CD4-positive, alpha-beta T cell (primary cell): ENCODE measurements at regions not wholly inside any gene's neighbourhood (a gene's known extent, or its start where the extent isn't known, plus 50 kb on each side); places are given as distances from the start of the nearest gene placed in this dataset.

ENCODE experiments used
- ATAC-seq: fragments of 200-7000 bp; cut with Tn5 transposase; one replicate; pipeline ENCODE4 v1.10.0; 2022; ENCODE audit warnings: mild to moderate bottlenecking; ENCODE audit not compliant: poor library complexity
- CTCF ChIA-PET: fragments of 350-600 bp; sonication (Branson Sonifier 250); formaldehyde crosslinking; loops from one replicate; lab custom pipeline; 2021; ENCODE audit warnings: antibody characterized with exemption, inconsistent platforms; lab: Charles Lee
- POLR2A ChIA-PET: fragments of 350-600 bp; sonication (Branson Sonifier 250); formaldehyde crosslinking; loops from one replicate; lab custom pipeline; 2021; ENCODE audit warnings: antibody characterized with exemption, inconsistent platforms; lab: Charles Lee
- DNase-seq, 14 experiments: peaks; one replicate each; pipeline ENCODE4 v3.0.0-alpha.2; 2013 to 2020; ENCODE audit warnings: mixed read lengths in 2 of 14
- H3K27ac ChIP-seq, 2 donors: one replicate each; pipeline versions ENCODE4 v1.5.1 to v1.7.0; 2013; ENCODE audit warnings: low read length in 2 of 2, low read depth in 1 of 2, mild to moderate bottlenecking in 1 of 2
- H3K27me3 ChIP-seq, 2 experiments: 1 replicate in 1 of 2; 2 replicates in 1 of 2; pipeline versions ENCODE4 v1.6.1 to v1.7.0; 2013; ENCODE audit warnings: low read length in 2 of 2, control low read depth in 1 of 2, mild to moderate bottlenecking in 1 of 2, moderate library complexity in 1 of 2; ENCODE audit not compliant: insufficient read depth in 2 of 2, control insufficient read depth in 1 of 2
- H3K36me3 ChIP-seq: one replicate; pipeline ENCODE4 v1.6.1; 2013; ENCODE audit warnings: low read length, control low read depth; ENCODE audit not compliant: insufficient read depth
- H3K4me1 ChIP-seq: one replicate; pipeline ENCODE4 v1.6.1; 2013; ENCODE audit warnings: low read length, control low read depth; ENCODE audit not compliant: insufficient read depth
- H3K4me3 ChIP-seq: one replicate; pipeline ENCODE4 v1.5.1; 2013; ENCODE audit warnings: mild to moderate bottlenecking, low read length, moderate library complexity
- H3K9me3 ChIP-seq, 2 experiments: 1 replicate in 1 of 2; 2 replicates in 1 of 2; pipeline versions ENCODE4 v1.6.1 to v1.7.0; 2013; ENCODE audit warnings: low read length in 2 of 2, mild to moderate bottlenecking in 2 of 2, control low read depth in 1 of 2, moderate library complexity in 1 of 2; ENCODE audit not compliant: control insufficient read depth in 1 of 2, insufficient read depth in 1 of 2
- H3K27ac Mint-ChIP-seq: one replicate; pipeline ENCODE4 v1.8.0; 2020; ENCODE audit warnings: mixed read lengths
- H3K27me3 Mint-ChIP-seq: one replicate; pipeline ENCODE4 v1.8.0; 2021; ENCODE audit warnings: mixed read lengths
- H3K36me3 Mint-ChIP-seq: one replicate; pipeline ENCODE4 v1.8.0; 2021; ENCODE audit warnings: low read depth, mixed read lengths
- H3K4me1 Mint-ChIP-seq: one replicate; pipeline ENCODE4 v1.8.0; 2021; ENCODE audit warnings: low read depth, mixed read lengths
- H3K4me3 Mint-ChIP-seq: one replicate; pipeline ENCODE4 v1.8.0; 2020; ENCODE audit warnings: mild to moderate bottlenecking, mixed read lengths
- H3K9me3 Mint-ChIP-seq: one replicate; pipeline ENCODE4 v1.8.0; 2020; ENCODE audit warnings: mixed read lengths
- intact Hi-C, 2 experiments: fragments of 100-400 bp; cut with DNase I in 1 of 2; cut with micrococcal nuclease in 1 of 2; formaldehyde crosslinking; loops; one replicate each; pipeline versions ENCODE4 v1.15.1 to v1.9.0; 2023 to 2025; cut with DNase I, micrococcal nuclease
- TF ChIP-seq, protein P1 (sequence below): fragments of 200-600 bp; IDR thresholded peaks from one replicate; pipeline ENCODE4 v1.8.0; 2022; ENCODE audit warnings: antibody characterized with exemption, mild to moderate bottlenecking

- no peaks in the 10 kb centered on the region for H3K36me3 ChIP-seq
- TF ChIP-seq, protein P1, sequence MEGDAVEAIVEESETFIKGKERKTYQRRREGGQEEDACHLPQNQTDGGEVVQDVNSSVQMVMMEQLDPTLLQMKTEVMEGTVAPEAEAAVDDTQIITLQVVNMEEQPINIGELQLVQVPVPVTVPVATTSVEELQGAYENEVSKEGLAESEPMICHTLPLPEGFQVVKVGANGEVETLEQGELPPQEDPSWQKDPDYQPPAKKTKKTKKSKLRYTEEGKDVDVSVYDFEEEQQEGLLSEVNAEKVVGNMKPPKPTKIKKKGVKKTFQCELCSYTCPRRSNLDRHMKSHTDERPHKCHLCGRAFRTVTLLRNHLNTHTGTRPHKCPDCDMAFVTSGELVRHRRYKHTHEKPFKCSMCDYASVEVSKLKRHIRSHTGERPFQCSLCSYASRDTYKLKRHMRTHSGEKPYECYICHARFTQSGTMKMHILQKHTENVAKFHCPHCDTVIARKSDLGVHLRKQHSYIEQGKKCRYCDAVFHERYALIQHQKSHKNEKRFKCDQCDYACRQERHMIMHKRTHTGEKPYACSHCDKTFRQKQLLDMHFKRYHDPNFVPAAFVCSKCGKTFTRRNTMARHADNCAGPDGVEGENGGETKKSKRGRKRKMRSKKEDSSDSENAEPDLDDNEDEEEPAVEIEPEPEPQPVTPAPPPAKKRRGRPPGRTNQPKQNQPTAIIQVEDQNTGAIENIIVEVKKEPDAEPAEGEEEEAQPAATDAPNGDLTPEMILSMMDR, result no peak
- peaks cover 2 to 4% of the 10 kb centered on the region in 2 experiments for H3K27me3 ChIP-seq
- ChIA-PET CTCF (no interaction called here), POLR2A (no interaction called here)
- DNase-seq (no peak), ATAC-seq (no peak)
- H3K4me1 Mint-ChIP-seq, result no peaks in the 10 kb centered on the region
- no peak overlapping the region for H3K27ac Mint-ChIP-seq
- H3K4me1 ChIP-seq, result no peaks in the 10 kb centered on the region
- peaks cover 22% of the 10 kb centered on the region for H3K27me3 Mint-ChIP-seq
- no peaks in the 10 kb centered on the region for H3K9me3 ChIP-seq
- H3K9me3 Mint-ChIP-seq, result no peaks in the 10 kb centered on the region
- H3K4me3 Mint-ChIP-seq, result no peak overlapping the region
- no peaks in the 10 kb centered on the region for H3K36me3 Mint-ChIP-seq
- H3K4me3 ChIP-seq, result no peak overlapping the region
- H3K27ac ChIP-seq, result no peak overlapping the region
- intact Hi-C loops, result no loop called here
Observed at GRCh38 chr4:56247646-56248045, 139.6 kb downstream of the AASDH start.

GRCh38 chr4:56246233-56246610 lies 141.1 kb downstream of the AASDH start:
- Mint-ChIP-seq H3K36me3 (no peaks in the 10 kb centered on the region), H3K9me3 (no peaks in the 10 kb centered on the region), H3K4me1 (no peaks in the 10 kb centered on the region), H3K27ac (no peak overlapping the region), H3K4me3 (no peak overlapping the region), H3K27me3 (peaks cover 12% of the 10 kb centered on the region)
- CTCF ChIA-PET, result no interaction called here
- intact Hi-C loops, result no loop called here
- no peaks in the 10 kb centered on the region for H3K36me3 ChIP-seq
- POLR2A ChIA-PET, result no interaction called here
- peaks cover 2 to 4% of the 10 kb centered on the region in 2 experiments for H3K27me3 ChIP-seq
- TF ChIP-seq, protein P1, result no peak
- ATAC-seq (no peak), DNase-seq (no peak)
- H3K4me3 ChIP-seq, result no peak overlapping the region
- no peak overlapping the region for H3K27ac ChIP-seq
- no peaks in the 10 kb centered on the region for H3K9me3 ChIP-seq
- H3K4me1 ChIP-seq, result no peaks in the 10 kb centered on the region

DNA sequence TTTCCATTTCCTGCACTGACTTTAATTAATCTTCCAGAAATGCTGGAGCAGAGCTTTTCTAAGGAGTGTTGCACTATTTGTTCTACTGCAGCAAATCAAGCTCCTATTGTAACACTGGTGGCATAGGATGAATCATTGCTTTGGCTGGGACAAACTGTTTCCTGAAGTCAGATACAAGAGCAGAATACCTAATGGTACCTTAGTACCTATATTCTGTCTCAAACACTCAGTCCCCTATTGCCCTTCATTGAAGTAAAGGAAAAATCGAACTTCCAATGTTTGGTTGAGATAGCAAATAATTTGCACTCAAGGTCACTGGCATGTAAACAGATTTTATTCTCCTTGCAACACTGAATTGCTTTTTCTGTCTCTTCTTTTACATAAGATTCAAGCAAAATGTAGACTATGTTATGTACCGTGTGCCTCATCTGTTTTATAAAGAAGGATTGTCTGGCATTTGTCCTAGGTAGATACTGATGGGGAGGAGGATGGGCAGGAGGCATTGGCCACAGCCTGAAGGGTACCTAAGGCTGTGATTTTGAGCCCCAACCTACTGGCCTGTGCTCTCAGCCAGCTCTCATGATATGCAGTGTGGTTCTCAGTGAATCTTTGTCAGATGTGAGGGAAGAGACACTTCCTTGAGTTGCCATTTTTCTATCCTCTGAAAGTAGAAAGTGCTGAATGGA lies 141.6 kb downstream of the AASDH start:
- TF ChIP-seq, protein P1, result no peak
- no peaks in the 10 kb centered on the region for H3K4me1 ChIP-seq
- intact Hi-C loops, result no loop called here

More for the DNA sequence above, 141.6 kb downstream of the AASDH start:
- no peak overlapping the region for H3K27ac ChIP-seq
- ChIA-PET POLR2A (no interaction called here), CTCF (interaction anchor here (1.4 kb wide), 1 partner anchor 15 kb away, joined by 3 read pairs; no protein-coding TSS in a partner anchor)
- Mint-ChIP-seq H3K4me1 (no peaks in the 10 kb centered on the region), H3K36me3 (no peaks in the 10 kb centered on the region), H3K27me3 (peaks cover 8% of the 10 kb centered on the region), H3K9me3 (no peaks in the 10 kb centered on the region), H3K27ac (no peak overlapping the region), H3K4me3 (no peak overlapping the region)
- DNase-seq, result no peak
- no peak for ATAC-seq
- no peak overlapping the region for H3K4me3 ChIP-seq
- peaks cover 2 to 4% of the 10 kb centered on the region in 2 experiments for H3K27me3 ChIP-seq
- no peaks in the 10 kb centered on the region for H3K36me3 ChIP-seq
- H3K9me3 ChIP-seq, result no peaks in the 10 kb centered on the region
